HFFc6 (cell line): ENCODE measurements at regions not wholly inside any gene's neighbourhood (a gene's known extent, or its start where the extent isn't known, plus 50 kb on each side); places are given as distances from the start of the nearest gene placed in this dataset.

Experiments used
- DNase-seq: peaks from one replicate; pipeline ENCODE4 v3.0.0-alpha.2; 2018
- H3K27ac Mint-ChIP-seq: 2 replicates; pipeline ENCODE4 v1.8.0; 2020; ENCODE audit warnings: mild to moderate bottlenecking, mixed read lengths
- H3K27me3 Mint-ChIP-seq: 2 replicates; pipeline ENCODE4 v1.8.0; 2021; ENCODE audit warnings: mild to moderate bottlenecking, moderate library complexity, mixed read lengths; ENCODE audit not compliant: insufficient read depth
- H3K36me3 Mint-ChIP-seq: 2 replicates; pipeline ENCODE4 v1.8.0; 2021; ENCODE audit warnings: low read depth, mixed read lengths
- H3K4me1 Mint-ChIP-seq: 2 replicates; pipeline ENCODE4 v1.8.0; 2020; ENCODE audit warnings: low read depth, mixed read lengths
- H3K4me3 Mint-ChIP-seq: 2 replicates; pipeline ENCODE4 v1.8.0; 2020; ENCODE audit warnings: mild to moderate bottlenecking, moderate library complexity, mixed read lengths
- H3K9me3 Mint-ChIP-seq: 2 replicates; pipeline ENCODE4 v1.8.0; 2020; ENCODE audit warnings: mild to moderate bottlenecking, mixed read lengths
- TF ChIP-seq, protein P1 (sequence below): fragments of 200-600 bp; sonication (generic); IDR thresholded peaks from 2 replicates; pipeline ENCODE4 v1.5.0; 2021; ENCODE audit warnings: antibody characterized with exemption, mild to moderate bottlenecking

DNA sequence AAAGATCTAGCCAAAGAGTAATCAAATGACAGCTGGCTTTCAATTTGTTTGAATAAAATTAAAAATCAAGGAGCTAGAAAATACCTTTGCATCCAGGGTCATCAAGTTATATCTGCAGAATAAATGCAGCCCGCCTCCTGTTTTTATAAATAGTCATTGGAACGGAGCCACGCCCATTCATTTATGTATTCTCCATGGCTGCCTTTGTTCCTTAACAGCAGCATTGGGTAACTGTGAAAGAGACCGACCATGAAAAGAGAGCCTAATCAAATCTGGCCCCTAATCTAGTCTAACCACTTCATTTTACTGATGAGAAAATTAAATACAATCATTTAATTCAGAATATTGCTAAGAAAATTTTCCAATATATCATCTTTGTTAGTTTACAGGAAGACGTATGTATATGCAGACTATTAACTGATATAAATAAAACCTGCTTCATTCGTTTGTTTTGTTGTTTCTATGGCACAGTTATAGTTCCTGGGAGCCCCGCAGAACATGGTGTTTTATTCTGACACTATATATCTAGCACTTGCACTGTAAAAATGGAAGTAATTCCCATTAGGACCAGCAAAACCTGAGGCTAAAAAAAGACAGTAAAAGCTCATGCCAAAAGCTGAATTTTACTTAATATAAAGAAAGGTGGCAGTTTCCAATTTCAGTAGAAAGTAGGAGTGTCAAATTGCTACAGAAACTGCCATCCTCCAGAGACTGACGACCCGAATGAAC, 111.8 kb upstream of the PALMD start:
- H3K27ac Mint-ChIP-seq: no peak overlapping the region

GRCh38 chr1:99534638-99534930, 111.3 kb upstream of the PALMD start:
- TF ChIP-seq, protein P1, sequence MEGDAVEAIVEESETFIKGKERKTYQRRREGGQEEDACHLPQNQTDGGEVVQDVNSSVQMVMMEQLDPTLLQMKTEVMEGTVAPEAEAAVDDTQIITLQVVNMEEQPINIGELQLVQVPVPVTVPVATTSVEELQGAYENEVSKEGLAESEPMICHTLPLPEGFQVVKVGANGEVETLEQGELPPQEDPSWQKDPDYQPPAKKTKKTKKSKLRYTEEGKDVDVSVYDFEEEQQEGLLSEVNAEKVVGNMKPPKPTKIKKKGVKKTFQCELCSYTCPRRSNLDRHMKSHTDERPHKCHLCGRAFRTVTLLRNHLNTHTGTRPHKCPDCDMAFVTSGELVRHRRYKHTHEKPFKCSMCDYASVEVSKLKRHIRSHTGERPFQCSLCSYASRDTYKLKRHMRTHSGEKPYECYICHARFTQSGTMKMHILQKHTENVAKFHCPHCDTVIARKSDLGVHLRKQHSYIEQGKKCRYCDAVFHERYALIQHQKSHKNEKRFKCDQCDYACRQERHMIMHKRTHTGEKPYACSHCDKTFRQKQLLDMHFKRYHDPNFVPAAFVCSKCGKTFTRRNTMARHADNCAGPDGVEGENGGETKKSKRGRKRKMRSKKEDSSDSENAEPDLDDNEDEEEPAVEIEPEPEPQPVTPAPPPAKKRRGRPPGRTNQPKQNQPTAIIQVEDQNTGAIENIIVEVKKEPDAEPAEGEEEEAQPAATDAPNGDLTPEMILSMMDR: no peak
- peaks cover 9% of the 10 kb centered on the region for H3K27me3 Mint-ChIP-seq
- H3K36me3 Mint-ChIP-seq: no peaks in the 10 kb centered on the region
- DNase-seq: no peak
- H3K9me3 Mint-ChIP-seq: no peaks in the 10 kb centered on the region
- H3K4me1 Mint-ChIP-seq: peaks cover 10% of the 10 kb centered on the region; the same call in 1 of the 2 replicates
- no peak overlapping the region for H3K4me3 Mint-ChIP-seq
- no peak overlapping the region for H3K27ac Mint-ChIP-seq

More for the DNA sequence above, 111.8 kb upstream of the PALMD start:
- Mint-ChIP-seq H3K27me3 (peaks cover 9% of the 10 kb centered on the region), H3K4me1 (peaks cover 10% of the 10 kb centered on the region; the same call in 1 of the 2 replicates), H3K36me3 (no peaks in the 10 kb centered on the region), H3K9me3 (no peaks in the 10 kb centered on the region), H3K4me3 (no peak overlapping the region)
- no peak for DNase-seq
- TF ChIP-seq, protein P1: no peak

DNA sequence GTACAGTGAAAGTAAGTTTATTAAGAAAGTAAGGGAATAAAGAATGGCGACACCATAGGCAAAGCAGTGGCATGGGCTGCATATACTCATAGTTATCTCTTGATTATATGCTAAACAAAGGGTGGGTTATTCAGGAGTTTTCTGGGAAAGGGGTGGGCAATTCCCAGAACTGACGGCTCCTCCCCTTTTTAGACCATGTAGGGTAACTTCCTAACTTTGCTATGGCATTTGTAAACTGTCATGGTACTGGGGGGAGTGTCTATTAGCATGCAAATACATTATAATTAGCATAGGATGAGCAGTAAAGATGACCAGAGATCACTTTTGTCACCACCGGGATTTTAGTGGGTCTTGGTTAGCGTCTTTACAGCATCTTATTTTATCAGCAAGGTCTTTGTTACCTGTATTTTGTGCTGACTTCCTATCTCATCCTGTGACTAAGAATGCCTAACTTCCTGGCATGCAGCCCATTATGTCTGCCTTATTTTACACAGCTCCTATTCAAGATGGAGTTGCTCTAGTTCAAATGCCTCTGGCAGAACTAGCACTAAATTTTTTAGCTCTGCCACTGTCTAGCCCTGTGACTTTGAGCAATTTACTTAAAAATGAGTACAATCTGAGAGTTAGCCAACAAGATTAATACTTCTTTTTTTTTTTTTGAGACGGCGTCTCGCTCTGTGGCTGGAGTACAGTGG, 110.3 kb upstream of the PALMD start:
- Mint-ChIP-seq H3K9me3 (no peaks in the 10 kb centered on the region), H3K27me3 (peaks cover 9% of the 10 kb centered on the region), H3K4me3 (no peak overlapping the region), H3K27ac (no peak overlapping the region), H3K4me1 (peaks cover 10% of the 10 kb centered on the region; the same call in 1 of the 2 replicates), H3K36me3 (no peaks in the 10 kb centered on the region)
- DNase-seq: no peak
- TF ChIP-seq, protein P1: no peak

GRCh38 chr1:99537886-99538617, 107.9 kb upstream of the PALMD start:
- Mint-ChIP-seq H3K4me1 (peaks cover 10% of the 10 kb centered on the region; the same call in 1 of the 2 replicates), H3K27me3 (peaks cover 7% of the 10 kb centered on the region), H3K9me3 (no peaks in the 10 kb centered on the region), H3K4me3 (no peak overlapping the region), H3K36me3 (no peaks in the 10 kb centered on the region), H3K27ac (no peak overlapping the region)
- DNase-seq: no peak
- TF ChIP-seq, protein P1: no peak

DNA sequence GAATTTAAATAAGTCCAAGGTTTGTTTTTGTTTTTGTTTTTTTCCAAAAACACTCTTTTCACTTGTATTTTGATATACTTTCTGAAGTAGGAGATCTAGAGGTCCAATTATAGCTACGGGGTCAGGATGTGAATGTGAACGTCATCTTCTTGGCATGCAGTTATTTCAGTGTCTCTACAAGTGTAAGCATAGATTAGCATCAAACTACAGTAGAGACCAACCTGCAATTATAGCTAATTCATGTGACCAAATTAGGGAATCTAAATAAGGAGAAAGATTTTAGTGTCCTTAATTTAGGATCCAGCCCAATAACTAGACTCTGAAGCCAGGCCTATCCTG, 107.3 kb upstream of the PALMD start:
- no peaks in the 10 kb centered on the region for H3K9me3 Mint-ChIP-seq
- TF ChIP-seq, protein P1: no peak
- no peak for DNase-seq
- peaks cover 7% of the 10 kb centered on the region; the same call in 1 of the 2 replicates for H3K27me3 Mint-ChIP-seq
- no peak overlapping the region for H3K4me3 Mint-ChIP-seq
- peaks cover 10% of the 10 kb centered on the region; the same call in 1 of the 2 replicates for H3K4me1 Mint-ChIP-seq
- H3K36me3 Mint-ChIP-seq: no peaks in the 10 kb centered on the region
- H3K27ac Mint-ChIP-seq: no peak overlapping the region
